Gastroesophageal sphincter (tissue), 4 donors: ENCODE measurements at regions not wholly inside any gene's neighbourhood (a gene's known extent, or its start where the extent isn't known, plus 50 kb on each side); places are given as distances from the start of the nearest gene placed in this dataset.

ENCODE experiments used
- ATAC-seq: fragments of 150-250 bp; one replicate; pipeline ENCODE4 v1.9.1; 2016; ENCODE audit warnings: mild to moderate bottlenecking, moderate library complexity
- H3K27ac ChIP-seq, 4 donors: fragments of 200-600 bp; sonication (generic) in 3 of 4; 1 replicate in 3 of 4; 2 replicates in 1 of 4; pipeline ENCODE4 v1.5.1; 2016 to 2019
- H3K27me3 ChIP-seq: fragments of 200-600 bp; sonication (generic); one replicate; pipeline ENCODE4 v1.5.1; 2019
- H3K36me3 ChIP-seq, 2 donors: fragments of 200-600 bp; sonication (generic); one replicate each; pipeline ENCODE4 v1.5.1; 2019; ENCODE audit warnings: control low read depth in 1 of 2
- H3K4me1 ChIP-seq, 3 donors: fragments of 200-600 bp; sonication (generic); 1 replicate in 2 of 3; 2 replicates in 1 of 3; pipeline ENCODE4 v1.5.1; 2016 to 2019; ENCODE audit warnings: control low read depth in 2 of 3
- H3K4me3 ChIP-seq, 2 donors: fragments of 200-600 bp; sonication (generic); one replicate each; pipeline ENCODE4 v1.5.1; 2019; ENCODE audit warnings: mild to moderate bottlenecking in 1 of 2, moderate library complexity in 1 of 2
- H3K9me3 ChIP-seq, 3 donors: fragments of 200-600 bp; sonication (generic); one replicate each; pipeline ENCODE4 v1.5.1; 2017 to 2019; ENCODE audit warnings: control low read depth in 2 of 3
- EP300 ChIP-seq: sonication (generic); formaldehyde crosslinking; IDR thresholded peaks from one replicate; pipeline ENCODE4 v1.6.1; 2017; ENCODE audit warnings: antibody characterized with exemption, mild to moderate bottlenecking
- POLR2A ChIP-seq, 2 donors: fragments of 450-650 bp; IDR thresholded peaks; one replicate each; pipeline ENCODE4 v1.6.1; 2017; ENCODE audit warnings: antibody characterized with exemption in 2 of 2, mild to moderate bottlenecking in 2 of 2, moderate library complexity in 1 of 2
- POLR2AphosphoS5 ChIP-seq: sonication (generic); formaldehyde crosslinking; IDR thresholded peaks from one replicate; pipeline ENCODE4 v1.6.1; 2017; ENCODE audit warnings: antibody characterized with exemption
- WGBS, 2 donors: methylation state at CpG; one replicate each; pipeline ENCODE4 v1.1.5; 2018; ENCODE audit warnings: low coverage in 1 of 2; 5-methylcytosine and 5-hydroxymethylcytosine counted together
- TF ChIP-seq, protein P1 (sequence below), 4 experiments: fragments of 200-600 bp in 2 of 4; fragments of 450-650 bp in 2 of 4; sonication (generic) in 1 of 4; IDR thresholded peaks; one replicate each; pipeline ENCODE4 v1.5.1; 2017 to 2019; ENCODE audit warnings: antibody characterized with exemption in 4 of 4, mild to moderate bottlenecking in 2 of 4, moderate library complexity in 2 of 4

DNA sequence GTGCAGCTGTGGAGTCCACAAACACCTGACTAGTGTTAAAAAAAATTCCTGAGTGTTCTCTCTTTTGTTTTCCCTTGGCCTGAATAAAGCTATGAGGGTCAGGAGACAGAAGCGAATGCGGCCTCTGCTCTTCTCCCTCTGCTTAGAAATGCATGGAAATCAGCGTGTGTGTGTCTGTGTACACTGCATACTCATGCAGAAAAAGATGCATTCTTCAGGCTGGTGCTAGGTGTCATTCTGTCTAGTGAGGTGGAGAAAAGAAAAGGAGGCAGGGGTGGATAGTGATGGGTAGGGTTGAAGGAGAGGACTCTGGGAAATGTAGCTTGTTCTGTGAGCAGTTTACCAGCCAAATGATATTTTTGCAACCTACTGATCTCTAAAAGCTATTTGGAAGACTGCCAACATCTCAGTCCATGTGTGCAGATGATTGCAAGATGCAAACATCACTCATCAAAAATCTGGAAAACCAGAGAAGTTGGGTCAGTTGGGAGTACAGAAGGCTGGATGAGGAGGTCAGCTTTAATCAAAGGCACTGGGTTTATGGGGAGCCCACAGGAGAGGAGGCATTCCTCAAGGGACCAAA is 177.7 kb downstream of the INSIG2 start:
- ATAC-seq = no peak
- H3K27ac ChIP-seq = no peak overlapping the region
- TF ChIP-seq POLR2AphosphoS5 = no peak
- no peak for TF ChIP-seq POLR2A (IDR thresholded peaks at IDR 0.05)
- TF ChIP-seq, protein P1, sequence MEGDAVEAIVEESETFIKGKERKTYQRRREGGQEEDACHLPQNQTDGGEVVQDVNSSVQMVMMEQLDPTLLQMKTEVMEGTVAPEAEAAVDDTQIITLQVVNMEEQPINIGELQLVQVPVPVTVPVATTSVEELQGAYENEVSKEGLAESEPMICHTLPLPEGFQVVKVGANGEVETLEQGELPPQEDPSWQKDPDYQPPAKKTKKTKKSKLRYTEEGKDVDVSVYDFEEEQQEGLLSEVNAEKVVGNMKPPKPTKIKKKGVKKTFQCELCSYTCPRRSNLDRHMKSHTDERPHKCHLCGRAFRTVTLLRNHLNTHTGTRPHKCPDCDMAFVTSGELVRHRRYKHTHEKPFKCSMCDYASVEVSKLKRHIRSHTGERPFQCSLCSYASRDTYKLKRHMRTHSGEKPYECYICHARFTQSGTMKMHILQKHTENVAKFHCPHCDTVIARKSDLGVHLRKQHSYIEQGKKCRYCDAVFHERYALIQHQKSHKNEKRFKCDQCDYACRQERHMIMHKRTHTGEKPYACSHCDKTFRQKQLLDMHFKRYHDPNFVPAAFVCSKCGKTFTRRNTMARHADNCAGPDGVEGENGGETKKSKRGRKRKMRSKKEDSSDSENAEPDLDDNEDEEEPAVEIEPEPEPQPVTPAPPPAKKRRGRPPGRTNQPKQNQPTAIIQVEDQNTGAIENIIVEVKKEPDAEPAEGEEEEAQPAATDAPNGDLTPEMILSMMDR (IDR thresholded peaks at IDR 0.05) = no peak
- TF ChIP-seq EP300 = no peak
- H3K27me3 ChIP-seq = peaks cover 4% of the 10 kb centered on the region
- 80 to 88% methylated on average over 3 of the region's 3 CpGs for WGBS, 2 donors
- H3K36me3 ChIP-seq = no peaks in the 10 kb centered on the region
- no peaks in the 10 kb centered on the region for H3K4me1 ChIP-seq
- no peak overlapping the region for H3K4me3 ChIP-seq
- H3K9me3 ChIP-seq = no peaks in the 10 kb centered on the region

DNA sequence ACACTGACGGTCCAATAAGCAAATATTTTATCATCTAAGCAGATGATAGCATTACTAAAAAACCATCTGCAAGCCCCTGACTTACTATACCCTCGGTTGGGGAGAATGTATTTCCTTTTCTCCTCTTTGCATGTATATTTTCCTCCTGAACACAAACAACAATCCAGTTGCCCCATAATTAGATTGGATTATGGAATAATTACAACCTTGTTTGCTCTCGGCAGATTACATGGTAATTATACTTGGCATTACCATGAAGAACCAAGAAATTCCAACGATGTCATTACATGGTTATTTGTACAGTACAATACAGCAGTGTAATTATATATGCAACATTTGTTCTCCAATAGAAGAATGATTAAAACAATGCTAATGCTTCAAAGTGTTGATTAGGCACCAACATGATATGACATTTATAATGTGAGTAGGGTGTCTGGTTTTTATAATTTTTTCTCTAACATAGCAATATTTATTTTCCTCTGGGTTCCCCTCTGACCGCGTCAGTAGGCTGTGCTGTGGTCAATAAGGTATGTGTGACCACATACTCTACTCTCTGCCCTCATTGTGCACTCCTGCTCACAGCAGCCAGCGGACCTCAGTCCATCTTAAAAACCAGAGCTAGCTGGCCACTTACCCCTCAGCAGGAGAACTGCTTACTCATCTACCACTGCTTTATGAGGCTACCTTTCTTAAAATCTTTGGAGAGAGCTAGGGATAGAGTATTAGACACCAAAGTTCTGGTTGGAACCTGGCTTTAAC is 176.1 kb downstream of the INSIG2 start:
- Histone ChIP-seq H3K9me3 (no peaks in the 10 kb centered on the region), H3K27ac (no peak overlapping the region), H3K4me1 (no peaks in the 10 kb centered on the region), H3K4me3 (no peak overlapping the region), H3K36me3 (no peaks in the 10 kb centered on the region), H3K27me3 (peaks cover 9% of the 10 kb centered on the region)
- no peak for ATAC-seq
- WGBS, 2 donors = 80 to 87% methylated on average over 5 to 7 of the region's 7 CpGs
- TF ChIP-seq POLR2A (IDR thresholded peaks at IDR 0.05) = no peak
- TF ChIP-seq, protein P1 (IDR thresholded peaks at IDR 0.05) = no peak
- TF ChIP-seq EP300 = no peak
- TF ChIP-seq POLR2AphosphoS5 = no peak

- H3K27ac ChIP-seq = no peak overlapping the region
- 69 to 75% methylated on average over 2 of the region's 2 CpGs for WGBS, 2 donors
- H3K27me3 ChIP-seq = peaks cover 9% of the 10 kb centered on the region
- no peak overlapping the region for H3K4me3 ChIP-seq
- H3K9me3 ChIP-seq = no peaks in the 10 kb centered on the region
- no peak for TF ChIP-seq POLR2A (IDR thresholded peaks at IDR 0.05)
- TF ChIP-seq POLR2AphosphoS5 = no peak
- TF ChIP-seq, protein P1 (IDR thresholded peaks at IDR 0.05) = no peak
- TF ChIP-seq EP300 = no peak
- ATAC-seq = no peak
- H3K4me1 ChIP-seq = no peaks in the 10 kb centered on the region
- H3K36me3 ChIP-seq = no peaks in the 10 kb centered on the region
Observed at GRCh38 chr2:118257696-118258095, 169.4 kb downstream of the INSIG2 start.

- no peak overlapping the region for H3K27ac ChIP-seq
- H3K4me3 ChIP-seq = no peak overlapping the region
- H3K9me3 ChIP-seq = no peaks in the 10 kb centered on the region
- no peak for ATAC-seq
- no peak for TF ChIP-seq POLR2AphosphoS5
- no peak for TF ChIP-seq EP300
- H3K36me3 ChIP-seq = no peaks in the 10 kb centered on the region
- peaks cover 8% of the 10 kb centered on the region for H3K27me3 ChIP-seq
- 17 to 27% methylated on average over 1 to 2 of the region's 5 CpGs for WGBS, 2 donors
- H3K4me1 ChIP-seq = no peaks in the 10 kb centered on the region
Observed at GRCh38 chr2:118255771-118256372, 167.6 kb downstream of the INSIG2 start.

- peaks cover 3% of the 10 kb centered on the region for H3K27me3 ChIP-seq
- H3K36me3 ChIP-seq = no peaks in the 10 kb centered on the region
- no peak for ATAC-seq
- H3K4me1 ChIP-seq = no peaks in the 10 kb centered on the region
- 14 to 43% methylated on average over 2 of the region's 2 CpGs for WGBS, 2 donors
- no peak for TF ChIP-seq POLR2A (IDR thresholded peaks at IDR 0.05)
- no peak for TF ChIP-seq EP300
- no peak for TF ChIP-seq POLR2AphosphoS5
- TF ChIP-seq, protein P1 (IDR thresholded peaks at IDR 0.05) = no peak
- no peak overlapping the region for H3K4me3 ChIP-seq
- H3K27ac ChIP-seq = no peak overlapping the region
- H3K9me3 ChIP-seq = no peaks in the 10 kb centered on the region
Observed at GRCh38 chr2:118255301-118255700, 167.0 kb downstream of the INSIG2 start.
